IMR-90 (cell line): ENCODE measurements at regions not wholly inside any gene's neighbourhood (a gene's known extent, or its start where the extent isn't known, plus 50 kb on each side); places are given as distances from the start of the nearest gene placed in this dataset.

ENCODE experiments used
- CEBPB ChIP-seq: IDR thresholded peaks from 2 replicates; pipeline ENCODE4 v1.6.1; 2012; ENCODE audit warnings: low read depth, low read length, improper control_type of control experiment
- CTCF ChIP-seq: conservative IDR thresholded peaks from 2 replicates; pipeline ENCODE4 v1.5.1; 2012; ENCODE audit warnings: mild to moderate bottlenecking, low read depth, low read length, improper control_type of control experiment
- POLR2A ChIP-seq: IDR thresholded peaks from 2 replicates; pipeline ENCODE4 v1.6.1; 2012; ENCODE audit warnings: mild to moderate bottlenecking, low read depth, low read length

DNA sequence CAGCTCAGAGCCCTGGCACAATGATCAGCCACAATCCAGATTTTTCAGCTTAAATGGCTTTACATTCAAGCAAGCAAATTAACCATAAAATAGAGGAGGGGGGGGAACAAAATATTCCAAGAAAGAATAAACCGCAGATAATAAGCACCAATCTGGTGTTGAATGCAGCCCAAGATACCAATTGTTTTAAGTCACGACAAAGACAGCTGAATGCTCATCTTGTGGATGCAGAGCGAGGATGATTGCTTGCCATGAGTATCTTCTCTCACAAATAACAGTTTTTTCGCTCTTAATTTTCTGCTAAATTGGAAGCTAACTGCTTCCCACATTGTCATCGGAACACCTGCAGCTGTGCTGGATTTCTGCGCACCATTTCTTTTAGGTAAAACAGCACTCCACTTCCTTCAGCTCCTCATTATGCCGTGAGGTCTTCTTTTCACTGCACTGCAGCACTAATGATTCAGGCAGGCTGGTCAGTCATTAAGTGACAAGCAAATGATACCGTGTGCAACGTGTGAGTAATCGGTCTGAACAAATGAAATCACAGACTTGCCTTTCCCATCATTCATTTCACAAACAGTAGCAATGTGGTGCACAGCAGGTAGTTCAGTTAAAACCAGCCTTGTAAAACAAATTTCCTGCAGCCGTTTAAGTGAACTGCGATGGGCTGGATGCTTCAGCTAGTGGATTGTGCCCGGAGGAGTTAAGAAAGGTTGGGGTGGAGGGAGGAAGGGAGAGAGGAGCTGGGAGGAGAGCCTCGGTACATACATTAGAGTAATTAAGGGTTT is 106.4 kb upstream of the CDCA7L start:
- no peak for TF ChIP-seq CTCF
- no peak for TF ChIP-seq POLR2A
- TF ChIP-seq CEBPB, result no peak
